ENCODE measurements at regions not wholly inside any gene's neighbourhood (a gene's known extent, or its start where the extent isn't known, plus 50 kb on each side); places are given as distances from the start of the nearest gene placed in this dataset.

- H2BK5ac ChIP-seq (ENCODE audit: insufficient read length, low read length), result no peak overlapping the region
- H2BK15ac ChIP-seq (ENCODE audit: low read depth, low read length), result no peak overlapping the region
- H3K79me1 ChIP-seq (ENCODE audit: insufficient read depth, low read depth, low read length, poor library complexity, severe bottlenecking), result no peaks in the 10 kb centered on the region
- no peaks in the 10 kb centered on the region for H3K4me1 Mint-ChIP-seq
- H2BK12ac ChIP-seq (ENCODE audit: insufficient read length, low read depth, low read length), result no peak overlapping the region
- no peak overlapping the region for H2BK120ac ChIP-seq (ENCODE audit: low read depth, low read length, poor library complexity, severe bottlenecking)
- no peaks in the 10 kb centered on the region for H3K27me3 ChIP-seq (ENCODE audit: insufficient read depth, low read length)
- no peak overlapping the region for H3K27ac Mint-ChIP-seq
- H3K36me3 Mint-ChIP-seq (ENCODE audit: insufficient read depth in 1 of 3, low read depth in 3 of 3), result no peaks in the 10 kb centered on the region
- DNase-seq, result no peak
- no peak overlapping the region for H2AFZ ChIP-seq (ENCODE audit: low read length)
- H3K79me2 ChIP-seq (ENCODE audit: insufficient read depth, low read length), result no peaks in the 10 kb centered on the region
- H3K23ac ChIP-seq (ENCODE audit: insufficient read length, low read depth, low read length), result no peak overlapping the region
- H3K14ac ChIP-seq (ENCODE audit: insufficient read depth, low read length), result no peak overlapping the region
- H3K4me2 ChIP-seq (ENCODE audit: insufficient read depth, insufficient read length, low read length), result no peak overlapping the region
- H2BK20ac ChIP-seq (ENCODE audit: low read depth, low read length, poor library complexity, severe bottlenecking), result no peak overlapping the region
- no peak overlapping the region for H4K91ac ChIP-seq (ENCODE audit: insufficient read length, low read depth, low read length)
- WGBS (ENCODE audit: extremely low coverage, insufficient read length, low lambda C conversion rate), result no CpG with 5 or more reads among the region's 6 CpGs
- H3K4me1 ChIP-seq (ENCODE audit: insufficient read depth, low read length), result no peaks in the 10 kb centered on the region
- H3K9ac ChIP-seq (ENCODE audit: extremely low read depth, insufficient read length, low read length), result no peak overlapping the region
- no peak overlapping the region for H3K4me3 Mint-ChIP-seq
- H3K18ac ChIP-seq (ENCODE audit: insufficient read length, low read depth, low read length), result no peak overlapping the region
- H3K23me2 ChIP-seq (ENCODE audit: insufficient read length, low read depth, low read length, poor library complexity, severe bottlenecking), result no peaks in the 10 kb centered on the region
- TF ChIP-seq CTCF (conservative IDR thresholded peaks at IDR 0.05), result no peak
- H3T11ph ChIP-seq (ENCODE audit: low read length), result no peak overlapping the region
- H3K4ac ChIP-seq (ENCODE audit: low read depth, low read length), result no peak overlapping the region
- no peak overlapping the region for H2AK5ac ChIP-seq (ENCODE audit: insufficient read length, low read length)
- no peak overlapping the region for H3K56ac ChIP-seq (ENCODE audit: insufficient read length, low read depth, low read length)
- H3K27me3 Mint-ChIP-seq (ENCODE audit: low read depth), result no peaks in the 10 kb centered on the region
- no peak overlapping the region for H4K8ac ChIP-seq (replicated peaks; ENCODE audit: insufficient read length, low read depth, low read length)
- no peak overlapping the region for H4K5ac ChIP-seq (ENCODE audit: insufficient read length, low read depth, low read length)
- H3K9me3 ChIP-seq (ENCODE audit: control insufficient read depth, low read depth, low read length), result no peaks in the 10 kb centered on the region
- H3K27ac ChIP-seq (ENCODE audit: insufficient read length, low read depth, low read length), result no peak overlapping the region
- no peaks in the 10 kb centered on the region for H3K9me3 Mint-ChIP-seq
- H4K20me1 ChIP-seq (ENCODE audit: control insufficient read depth, insufficient read depth, insufficient read length), result no peaks in the 10 kb centered on the region
These were observed 575.2 kb upstream of the BRINP3 start for GRCh38 chr1:191052888-191053287.
